ENCODE measurements at regions not wholly inside any gene's neighbourhood (a gene's known extent, or its start where the extent isn't known, plus 50 kb on each side); places are given as distances from the start of the nearest gene placed in this dataset.

DNA sequence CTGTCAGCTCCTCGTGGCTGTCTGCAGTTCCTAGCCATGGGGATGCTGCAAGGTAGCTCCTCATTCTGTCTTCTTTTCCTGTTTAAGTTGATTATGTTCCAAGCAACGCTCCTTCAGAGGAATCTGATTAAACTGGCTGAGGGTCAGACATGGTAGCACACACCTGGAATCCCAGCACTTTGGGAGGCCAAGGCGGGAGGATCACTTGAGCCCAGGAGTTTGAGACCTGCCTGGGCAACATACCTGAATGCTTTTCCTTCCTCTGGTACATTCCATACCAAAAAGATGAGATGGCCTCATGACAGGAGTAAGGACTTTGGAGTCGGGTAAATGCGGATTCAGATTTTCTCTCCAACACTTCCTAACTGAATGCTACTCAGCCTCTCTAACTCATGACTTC, 246.8 kb upstream of the JARID2 start:
- H3K9ac ChIP-seq: no peak overlapping the region
- H3K9me3 ChIP-seq (ENCODE audit: control insufficient read depth, low read length): no peaks in the 10 kb centered on the region
- H3K27ac ChIP-seq: no peak overlapping the region
- H3K27me3 ChIP-seq (ENCODE audit: control insufficient read depth, insufficient read depth, low read length): no peaks in the 10 kb centered on the region
- H3K4me1 ChIP-seq: no peaks in the 10 kb centered on the region
- H3K4me2 ChIP-seq (ENCODE audit: low read length): no peak overlapping the region
- H3K36me3 ChIP-seq (ENCODE audit: control insufficient read depth, insufficient read depth, low read length): no peaks in the 10 kb centered on the region
- TF ChIP-seq, protein P1, sequence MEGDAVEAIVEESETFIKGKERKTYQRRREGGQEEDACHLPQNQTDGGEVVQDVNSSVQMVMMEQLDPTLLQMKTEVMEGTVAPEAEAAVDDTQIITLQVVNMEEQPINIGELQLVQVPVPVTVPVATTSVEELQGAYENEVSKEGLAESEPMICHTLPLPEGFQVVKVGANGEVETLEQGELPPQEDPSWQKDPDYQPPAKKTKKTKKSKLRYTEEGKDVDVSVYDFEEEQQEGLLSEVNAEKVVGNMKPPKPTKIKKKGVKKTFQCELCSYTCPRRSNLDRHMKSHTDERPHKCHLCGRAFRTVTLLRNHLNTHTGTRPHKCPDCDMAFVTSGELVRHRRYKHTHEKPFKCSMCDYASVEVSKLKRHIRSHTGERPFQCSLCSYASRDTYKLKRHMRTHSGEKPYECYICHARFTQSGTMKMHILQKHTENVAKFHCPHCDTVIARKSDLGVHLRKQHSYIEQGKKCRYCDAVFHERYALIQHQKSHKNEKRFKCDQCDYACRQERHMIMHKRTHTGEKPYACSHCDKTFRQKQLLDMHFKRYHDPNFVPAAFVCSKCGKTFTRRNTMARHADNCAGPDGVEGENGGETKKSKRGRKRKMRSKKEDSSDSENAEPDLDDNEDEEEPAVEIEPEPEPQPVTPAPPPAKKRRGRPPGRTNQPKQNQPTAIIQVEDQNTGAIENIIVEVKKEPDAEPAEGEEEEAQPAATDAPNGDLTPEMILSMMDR (IDR thresholded peaks at IDR 0.05): no peak
- no peak overlapping the region for H2AFZ ChIP-seq
- no peak overlapping the region for H3K4me3 ChIP-seq (ENCODE audit: low read depth, low read length)
- H3K79me2 ChIP-seq: no peaks in the 10 kb centered on the region

DNA sequence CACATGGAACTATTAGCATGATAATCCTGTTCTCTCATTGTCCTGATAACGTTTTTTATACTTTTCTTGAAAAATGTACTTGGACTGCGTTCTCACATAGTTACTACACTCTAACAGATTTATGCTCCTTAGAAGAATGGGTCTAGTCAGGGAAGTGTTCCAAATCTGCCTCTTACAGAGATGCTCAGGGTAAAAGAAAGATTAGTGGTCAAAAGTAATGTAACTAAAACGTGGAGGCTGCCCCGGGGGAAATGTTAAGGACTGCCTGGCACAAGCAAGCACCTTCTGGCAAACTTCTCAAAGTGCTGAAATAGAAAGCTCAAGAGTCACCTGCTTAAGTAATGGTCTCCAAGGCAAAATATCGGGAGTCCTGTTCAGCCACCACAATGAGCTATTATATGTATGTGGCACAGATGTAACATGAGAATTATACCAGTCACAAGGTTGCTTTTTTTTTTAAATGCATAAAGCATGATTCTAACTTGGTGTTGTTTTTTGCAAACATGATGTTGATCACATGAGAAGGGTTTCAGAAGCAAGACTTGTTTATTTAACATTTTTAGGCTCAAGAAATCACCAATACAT, 244.5 kb upstream of the JARID2 start:
- Histone ChIP-seq H3K36me3 (ENCODE audit: control insufficient read depth, insufficient read depth, low read length) (no peaks in the 10 kb centered on the region), H3K9me3 (ENCODE audit: control insufficient read depth, low read length) (no peaks in the 10 kb centered on the region), H3K27me3 (ENCODE audit: control insufficient read depth, insufficient read depth, low read length) (no peaks in the 10 kb centered on the region), H3K27ac (no peak overlapping the region), H3K4me1 (no peaks in the 10 kb centered on the region), H3K9ac (no peak overlapping the region), H3K4me2 (ENCODE audit: low read length) (no peak overlapping the region), H3K79me2 (no peaks in the 10 kb centered on the region), H3K4me3 (ENCODE audit: low read depth, low read length) (no peak overlapping the region), H2AFZ (no peak overlapping the region)
- TF ChIP-seq, protein P1 (IDR thresholded peaks at IDR 0.05): no peak

DNA sequence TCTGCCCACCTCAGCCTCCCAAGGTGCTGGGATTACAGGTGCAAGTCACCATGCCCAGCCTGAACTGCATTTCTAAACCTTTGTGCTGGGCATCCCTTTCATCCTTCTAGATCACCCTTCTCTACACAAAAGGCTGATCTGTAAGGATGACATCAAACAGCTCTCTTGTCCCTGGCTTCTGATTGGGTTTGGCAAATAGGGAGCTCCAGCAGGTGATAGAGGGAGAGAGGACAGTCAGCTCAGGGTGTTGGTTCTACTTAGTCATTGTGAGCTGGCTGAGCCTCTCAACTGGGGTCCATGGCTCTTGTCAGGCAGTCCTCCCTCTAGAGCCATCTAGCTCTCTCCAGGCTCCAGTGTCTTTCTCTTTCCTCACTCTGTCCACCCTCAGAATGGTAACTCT, 237.6 kb upstream of the JARID2 start:
- H3K9ac ChIP-seq: no peak overlapping the region
- TF ChIP-seq, protein P1 (IDR thresholded peaks at IDR 0.05): no peak
- H3K36me3 ChIP-seq (ENCODE audit: control insufficient read depth, insufficient read depth, low read length): no peaks in the 10 kb centered on the region
- H3K4me2 ChIP-seq (ENCODE audit: low read length): no peak overlapping the region
- H3K9me3 ChIP-seq (ENCODE audit: control insufficient read depth, low read length): no peaks in the 10 kb centered on the region
- H3K27ac ChIP-seq: no peak overlapping the region
- H2AFZ ChIP-seq: no peak overlapping the region
- no peak overlapping the region for H3K4me3 ChIP-seq (ENCODE audit: low read depth, low read length)
- no peaks in the 10 kb centered on the region for H3K4me1 ChIP-seq
- no peaks in the 10 kb centered on the region for H3K27me3 ChIP-seq (ENCODE audit: control insufficient read depth, insufficient read depth, low read length)
- H3K79me2 ChIP-seq: no peaks in the 10 kb centered on the region

DNA sequence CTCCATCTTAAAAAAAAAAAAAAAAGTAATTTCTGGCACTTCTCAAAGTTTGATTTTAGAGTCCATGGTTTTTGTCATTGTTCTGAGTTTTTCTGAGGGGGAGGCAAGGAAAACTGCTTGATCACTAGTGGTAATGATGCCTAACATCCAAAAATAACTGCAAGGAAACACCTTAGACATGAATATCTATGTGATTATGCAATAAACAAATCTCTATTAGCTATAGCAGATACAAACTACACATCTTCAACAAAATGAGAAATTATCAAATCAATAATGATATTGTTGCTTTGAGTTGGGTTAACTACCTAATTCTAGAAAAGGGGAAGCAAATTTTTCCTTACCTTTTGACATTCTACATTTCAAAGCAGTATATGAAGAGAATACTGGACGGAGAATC, 230.9 kb upstream of the JARID2 start:
- H3K4me3 ChIP-seq (ENCODE audit: low read depth, low read length): no peak overlapping the region
- H3K9ac ChIP-seq: no peak overlapping the region
- no peaks in the 10 kb centered on the region for H3K4me1 ChIP-seq
- no peaks in the 10 kb centered on the region for H3K9me3 ChIP-seq (ENCODE audit: control insufficient read depth, low read length)
- no peaks in the 10 kb centered on the region for H3K79me2 ChIP-seq
- H3K36me3 ChIP-seq (ENCODE audit: control insufficient read depth, insufficient read depth, low read length): no peaks in the 10 kb centered on the region
- H3K27me3 ChIP-seq (ENCODE audit: control insufficient read depth, insufficient read depth, low read length): no peaks in the 10 kb centered on the region
- no peak overlapping the region for H3K4me2 ChIP-seq (ENCODE audit: low read length)
- no peak overlapping the region for H2AFZ ChIP-seq
- TF ChIP-seq, protein P1 (IDR thresholded peaks at IDR 0.05): no peak
- H3K27ac ChIP-seq: no peak overlapping the region

DNA sequence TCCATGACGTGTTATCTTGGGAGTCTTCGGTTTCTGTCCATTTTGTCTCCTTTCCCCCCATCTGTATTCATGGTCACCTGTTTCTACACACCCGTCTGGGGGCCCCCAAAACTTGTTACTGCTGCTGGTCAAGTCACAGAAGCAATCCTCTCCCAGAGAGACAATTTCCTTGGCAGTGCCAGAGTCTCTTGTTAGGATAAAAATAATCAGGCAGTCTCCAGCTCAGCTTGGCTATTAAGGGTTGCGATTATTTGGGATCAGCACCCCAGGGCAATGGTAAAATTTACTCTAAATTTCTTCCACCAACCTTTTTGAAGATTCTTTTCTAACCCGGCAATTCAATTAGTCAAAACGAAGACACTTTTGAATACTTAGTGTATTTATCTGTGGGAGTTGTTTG, 229.1 kb upstream of the JARID2 start:
- Histone ChIP-seq H3K79me2 (no peaks in the 10 kb centered on the region), H3K9me3 (ENCODE audit: control insufficient read depth, low read length) (no peaks in the 10 kb centered on the region), H3K4me1 (no peaks in the 10 kb centered on the region), H3K27me3 (ENCODE audit: control insufficient read depth, insufficient read depth, low read length) (no peaks in the 10 kb centered on the region), H2AFZ (no peak overlapping the region), H3K4me2 (ENCODE audit: low read length) (no peak overlapping the region), H3K9ac (no peak overlapping the region), H3K36me3 (ENCODE audit: control insufficient read depth, insufficient read depth, low read length) (no peaks in the 10 kb centered on the region), H3K4me3 (ENCODE audit: low read depth, low read length) (no peak overlapping the region), H3K27ac (no peak overlapping the region)
- TF ChIP-seq, protein P1 (IDR thresholded peaks at IDR 0.05): no peak

All from parathyroid adenoma (tissue), 2 donors.